ENCODE measurements at regions not wholly inside any gene's neighbourhood (a gene's known extent, or its start where the extent isn't known, plus 50 kb on each side); places are given as distances from the start of the nearest gene placed in this dataset.

DNA sequence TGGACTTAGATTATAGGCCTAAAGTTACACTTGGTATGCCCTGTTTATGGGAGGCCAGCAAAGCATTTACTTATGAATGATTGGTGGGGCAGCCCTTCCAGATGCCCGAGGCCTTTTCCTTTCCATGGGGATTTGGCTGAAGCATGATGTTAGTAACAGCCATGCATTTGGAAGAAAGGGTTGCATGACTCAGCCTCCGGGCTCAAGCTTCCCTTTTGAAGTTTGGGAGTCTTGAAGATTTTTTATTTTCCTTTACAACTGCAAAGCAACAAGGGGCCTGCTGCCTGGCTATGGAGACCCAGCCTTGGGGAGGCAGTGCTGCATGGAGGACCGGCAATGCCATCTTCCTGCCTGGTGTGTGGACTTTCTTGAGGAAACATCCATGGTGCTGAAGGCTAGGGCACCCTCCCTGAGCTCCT is 244.7 kb downstream of the ICE1 start:
- Histone ChIP-seq H3K27ac (ENCODE audit: insufficient read depth, low read depth, low read length) (no peak overlapping the region), H3K27me3 (ENCODE audit: control insufficient read depth in 2 of 2, insufficient read depth in 2 of 2, low read length in 2 of 2) (no peaks in the 10 kb centered on the region), H3K4me2 (ENCODE audit: insufficient read depth, low read length) (no peak overlapping the region), H2AFZ (ENCODE audit: low read depth, low read length) (no peak overlapping the region), H3K4me1 (ENCODE audit: control insufficient read depth, extremely low read depth, insufficient read depth, low read length) (no peaks in the 10 kb centered on the region), H3K9me1 (replicated peaks; ENCODE audit: control insufficient read depth, extremely low read depth, insufficient read depth, low read length) (no peaks in the 10 kb centered on the region), H3K9ac (replicated peaks; ENCODE audit: extremely low read depth, insufficient read depth, low read length) (no peak overlapping the region), H3K79me2 (ENCODE audit: control insufficient read depth, insufficient read depth, low read length) (no peaks in the 10 kb centered on the region), H4K20me1 (replicated peaks; ENCODE audit: control insufficient read depth, extremely low read depth, insufficient read depth, low read length) (no peaks in the 10 kb centered on the region), H3K36me3 (ENCODE audit: control insufficient read depth in 2 of 2, extremely low read depth in 1 of 2, insufficient read depth in 2 of 2, low read length in 2 of 2) (no peaks in the 10 kb centered on the region), H3K4me3 (replicated peaks in 1 of 3; ENCODE audit: insufficient read depth in 1 of 3, low read depth in 1 of 3, low read length in 3 of 3) (no peak overlapping the region), H3K9me3 (replicated peaks; ENCODE audit: control insufficient read depth, insufficient read depth, low read length) (peaks cover 7% of the 10 kb centered on the region)
- POLR2A ChIA-PET = no interaction called here
- TF ChIP-seq FOS (IDR thresholded peaks at IDR 0.05; ENCODE audit: borderline replicate concordance, insufficient read depth, low read length) (no peak), POLR2AphosphoS5 (IDR thresholded peaks at IDR 0.05; ENCODE audit: insufficient read depth, low read depth, low read length) (no peak), GATA2 (IDR thresholded peaks at IDR 0.05; ENCODE audit: insufficient read depth, insufficient read length, low read depth, low read length) (no peak), JUN (IDR thresholded peaks at IDR 0.05; ENCODE audit: borderline replicate concordance, insufficient read depth, insufficient read length, low read depth) (no peak), CTCF (IDR thresholded peaks at IDR 0.05; ENCODE audit: extremely low read depth in 1 of 2, insufficient read depth in 1 of 2, low read depth in 1 of 2, low read length in 2 of 2) (no peak)
- TF ChIP-seq, protein P1, sequence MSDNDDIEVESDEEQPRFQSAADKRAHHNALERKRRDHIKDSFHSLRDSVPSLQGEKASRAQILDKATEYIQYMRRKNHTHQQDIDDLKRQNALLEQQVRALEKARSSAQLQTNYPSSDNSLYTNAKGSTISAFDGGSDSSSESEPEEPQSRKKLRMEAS (IDR thresholded peaks at IDR 0.05; ENCODE audit: insufficient read depth, insufficient read length) = no peak
- FAIRE-seq = no peak
- DNase-seq (ENCODE audit: low read depth, low spot score) = no peak
- dilution Hi-C loops (cut with MboI; ENCODE audit: extremely low pct_ligation_motif_present, low sequenced_read_pairs) (no loop called here), intact Hi-C loops (cut with micrococcal nuclease) (no loop called here)
- CTCF ChIA-PET = no interaction called here
- no TSS peak for BruUV-seq (replicated peaks)

- ChIA-PET POLR2A (no interaction called here), CTCF (no interaction called here)
- Histone ChIP-seq H3K4me2 (ENCODE audit: insufficient read depth, low read length) (no peak overlapping the region), H4K20me1 (replicated peaks; ENCODE audit: control insufficient read depth, extremely low read depth, insufficient read depth, low read length) (no peaks in the 10 kb centered on the region), H3K9me1 (replicated peaks; ENCODE audit: control insufficient read depth, extremely low read depth, insufficient read depth, low read length) (no peaks in the 10 kb centered on the region), H2AFZ (ENCODE audit: low read depth, low read length) (no peak overlapping the region), H3K27me3 (ENCODE audit: control insufficient read depth in 2 of 2, insufficient read depth in 2 of 2, low read length in 2 of 2) (no peaks in the 10 kb centered on the region), H3K9me3 (replicated peaks; ENCODE audit: control insufficient read depth, insufficient read depth, low read length) (peaks cover 10% of the 10 kb centered on the region), H3K4me3 (replicated peaks in 1 of 3; ENCODE audit: insufficient read depth in 1 of 3, low read depth in 1 of 3, low read length in 3 of 3) (no peak overlapping the region), H3K4me1 (ENCODE audit: control insufficient read depth, extremely low read depth, insufficient read depth, low read length) (no peaks in the 10 kb centered on the region), H3K79me2 (ENCODE audit: control insufficient read depth, insufficient read depth, low read length) (no peaks in the 10 kb centered on the region), H3K36me3 (ENCODE audit: control insufficient read depth in 2 of 2, extremely low read depth in 1 of 2, insufficient read depth in 2 of 2, low read length in 2 of 2) (no peaks in the 10 kb centered on the region), H3K9ac (replicated peaks; ENCODE audit: extremely low read depth, insufficient read depth, low read length) (no peak overlapping the region), H3K27ac (ENCODE audit: insufficient read depth, low read depth, low read length) (no peak overlapping the region)
- dilution Hi-C loops (cut with MboI; ENCODE audit: extremely low pct_ligation_motif_present, low sequenced_read_pairs) = no loop called here
- DNase-seq (ENCODE audit: low read depth, low spot score) (no peak), FAIRE-seq (no peak)
- no TSS peak for BruUV-seq (replicated peaks)
- intact Hi-C loops (cut with micrococcal nuclease) = no loop called here
- TF ChIP-seq POLR2A (IDR thresholded peaks at IDR 0.05; ENCODE audit: low read depth, low read length) (no peak), GATA2 (IDR thresholded peaks at IDR 0.05; ENCODE audit: insufficient read depth, insufficient read length, low read depth, low read length) (no peak), CTCF (IDR thresholded peaks at IDR 0.05; ENCODE audit: extremely low read depth in 1 of 2, insufficient read depth in 1 of 2, low read depth in 1 of 2, low read length in 2 of 2) (no peak), MYC (IDR thresholded peaks at IDR 0.05; ENCODE audit: low read depth, low read length) (no peak), EZH2 (IDR thresholded peaks at IDR 0.05; ENCODE audit: borderline replicate concordance, low read depth, low read length, severe bottlenecking) (no peak)
- TF ChIP-seq, protein P1 (IDR thresholded peaks at IDR 0.05; ENCODE audit: insufficient read depth, insufficient read length) = no peak
Observed at GRCh38 chr5:5666369-5666768, 243.9 kb downstream of the ICE1 start.
